Heart left ventricle (tissue), 13 donors: ENCODE measurements at regions not wholly inside any gene's neighbourhood (a gene's known extent, or its start where the extent isn't known, plus 50 kb on each side); places are given as distances from the start of the nearest gene placed in this dataset.

Experiments used
- CTCF ChIP-seq, 12 donors: fragments of 200-600 bp; sonication (generic) in 4 of 12; IDR thresholded peaks; one replicate each; pipeline versions ENCODE4 v1.5.0 to v1.8.0; 2018 to 2022; ENCODE audit warnings: antibody characterized with exemption in 12 of 12, mild to moderate bottlenecking in 5 of 12
- POLR2A ChIP-seq, 2 donors: fragments of 450-650 bp; IDR thresholded peaks; one replicate each; pipeline ENCODE4 v1.6.1; 2017; ENCODE audit warnings: antibody characterized with exemption in 2 of 2, mild to moderate bottlenecking in 2 of 2, moderate library complexity in 2 of 2
- donor health status: ischemic (EF 13 %, LVEDD 7.1; RV severe dilation, severe dysfunction).
- donor health status: DM: no; HTN: yes; CAD: no.
- donor health status: DM: no; HTN: no; CAD: no.
- donor health status: ischemic (EF 25% LVEDD 6.9; RV normal size, moderate dysfunction).
- donor health status: ischemic (EF 25% LVEDD 5.7; RV mildly dilated, moderate dysfunction).
- donor health status: ischemic (EF 35%, LVEDD 5.7; RV mildly dilated, moderate dysfunction).
- donor health status: nonischemic (EF 11% LVEDD 7.7; RV severe dilation, severe dysfunction).
- donor health status: DM: yes; HTN: yes; CAD: no.
- donor health status: PGD.
- donor health status: ischemic (EF 29% LVEDD 5.4; RV normal size, mild dysfunction).
- donor health status: nonischemic (EF 23%, LVEDD 6.1; RV moderate dilation, normal function).

GRCh38 chr18:67742954-67743353, 226.4 kb upstream of the DSEL start:
- no peak for TF ChIP-seq POLR2A (IDR thresholded peaks at IDR 0.05)
- no peak for TF ChIP-seq CTCF (IDR thresholded peaks at IDR 0.05)
